Fibroblast of skin of abdomen (primary cell): ENCODE measurements at regions not wholly inside any gene's neighbourhood (a gene's known extent, or its start where the extent isn't known, plus 50 kb on each side); places are given as distances from the start of the nearest gene placed in this dataset.
A peak's percentile ranks its signal among the peaks of the same experiment; 100 is the strongest.

Experiments used
- DNase-seq: peaks from one replicate; pipeline ENCODE4 v3.0.0-alpha.2; 2013

GRCh38 chr3:111244760-111245159 lies 173.1 kb downstream of the NECTIN3 start:
- DNase-seq: peak; percentile 9

- DNase-seq: peak; percentile 64
These were observed 175.5 kb downstream of the NECTIN3 start for GRCh38 chr3:111246967-111247760.

GRCh38 chr3:111248406-111248805 lies 176.8 kb downstream of the NECTIN3 start:
- DNase-seq: no peak

- DNase-seq: no peak
These were observed 177.8 kb downstream of the NECTIN3 start for GRCh38 chr3:111249421-111249820.

- DNase-seq: peak; percentile 34
These were observed 181.2 kb downstream of the NECTIN3 start for GRCh38 chr3:111252779-111253178.

- no peak for DNase-seq
These were observed 182.1 kb downstream of the NECTIN3 start for GRCh38 chr3:111253733-111254132.

- no peak for DNase-seq
These were observed 189.3 kb downstream of the NECTIN3 start for GRCh38 chr3:111260878-111261277.

GRCh38 chr3:111269777-111270176 lies 198.2 kb downstream of the NECTIN3 start:
- DNase-seq: no peak

- peak; percentile 79 for DNase-seq
These were observed 205.6 kb downstream of the NECTIN3 start for GRCh38 chr3:111277226-111277625.

- no peak for DNase-seq
These were observed 207.3 kb downstream of the NECTIN3 start for GRCh38 chr3:111278959-111279358.

- no peak for DNase-seq
These were observed 210.4 kb downstream of the NECTIN3 start for GRCh38 chr3:111282024-111282423.

- DNase-seq: no peak
These were observed 211.5 kb downstream of the NECTIN3 start for GRCh38 chr3:111283165-111283564.

- no peak for DNase-seq
These were observed 213.0 kb downstream of the NECTIN3 start for GRCh38 chr3:111284503-111285183.

- no peak for DNase-seq
These were observed 213.5 kb downstream of the NECTIN3 start for GRCh38 chr3:111285184-111285538.

- no peak for DNase-seq
These were observed 214.1 kb downstream of the NECTIN3 start for GRCh38 chr3:111285694-111286093.

GRCh38 chr3:111286746-111287145 lies 215.1 kb downstream of the NECTIN3 start:
- DNase-seq: no peak

GRCh38 chr3:111292117-111292516 lies 220.5 kb downstream of the NECTIN3 start:
- no peak for DNase-seq

GRCh38 chr3:111299192-111299615 lies 227.6 kb downstream of the NECTIN3 start:
- DNase-seq: peak; percentile 82

GRCh38 chr3:111301238-111301798 lies 229.7 kb downstream of the NECTIN3 start:
- no peak for DNase-seq

GRCh38 chr3:111302063-111302462 lies 230.4 kb downstream of the NECTIN3 start:
- no peak for DNase-seq

- peak; percentile 82 for DNase-seq
These were observed 232.1 kb downstream of the NECTIN3 start for GRCh38 chr3:111303760-111304159.

- no peak for DNase-seq
These were observed 234.3 kb upstream of the CD96 start for GRCh38 chr3:111307676-111308075.

- no peak for DNase-seq
These were observed 230.9 kb upstream of the CD96 start for GRCh38 chr3:111311126-111311525.

GRCh38 chr3:111311709-111312235 lies 230.2 kb upstream of the CD96 start:
- peak; percentile 63 for DNase-seq
